H9 (cell line): ENCODE measurements at regions not wholly inside any gene's neighbourhood (a gene's known extent, or its start where the extent isn't known, plus 50 kb on each side); places are given as distances from the start of the nearest gene placed in this dataset.

ENCODE experiments used
- DNase-seq: peaks from one replicate; pipeline ENCODE4 v3.0.0-alpha.2; 2017
- H2AFZ ChIP-seq: one replicate; pipeline ENCODE4 v1.6.1; 2013; ENCODE audit warnings: mild to moderate bottlenecking, low read length, control low read depth, moderate library complexity
- H2AK5ac ChIP-seq: 2 replicates; pipeline ENCODE4 v1.6.1; 2013; ENCODE audit warnings: low read length, control low read depth, mixed read lengths; ENCODE audit not compliant: insufficient read length
- H2BK120ac ChIP-seq: one replicate; pipeline ENCODE4 v1.6.1; 2013; ENCODE audit warnings: low read depth, mild to moderate bottlenecking, low read length, control low read depth, inconsistent platforms; ENCODE audit not compliant: poor library complexity, severe bottlenecking
- H2BK12ac ChIP-seq: 2 replicates; pipeline ENCODE4 v1.6.1; 2013; ENCODE audit warnings: low read length, control low read depth, mixed read lengths, low read depth; ENCODE audit not compliant: insufficient read length
- H2BK15ac ChIP-seq: 2 replicates; pipeline ENCODE4 v1.6.1; 2013; ENCODE audit warnings: low read depth, low read length, control low read depth
- H2BK20ac ChIP-seq: one replicate; pipeline ENCODE4 v1.6.1; 2013; ENCODE audit warnings: low read depth, mild to moderate bottlenecking, low read length, control low read depth, inconsistent platforms; ENCODE audit not compliant: poor library complexity, severe bottlenecking
- H2BK5ac ChIP-seq: 2 replicates; pipeline ENCODE4 v1.6.1; 2013; ENCODE audit warnings: low read length, control low read depth, mixed read lengths; ENCODE audit not compliant: insufficient read length
- H3K14ac ChIP-seq: 2 replicates; pipeline ENCODE4 v1.6.1; 2013; ENCODE audit warnings: low read length, control low read depth; ENCODE audit not compliant: insufficient read depth
- H3K18ac ChIP-seq: 2 replicates; pipeline ENCODE4 v1.6.1; 2013; ENCODE audit warnings: low read depth, mild to moderate bottlenecking, mixed read lengths, low read length, control low read depth; ENCODE audit not compliant: insufficient read length
- H3K23ac ChIP-seq: 2 replicates; pipeline ENCODE4 v1.6.1; 2013; ENCODE audit warnings: low read length, control low read depth, mixed read lengths, low read depth; ENCODE audit not compliant: insufficient read length
- H3K23me2 ChIP-seq: 2 replicates; pipeline ENCODE4 v1.6.1; 2013; ENCODE audit warnings: low read depth, mild to moderate bottlenecking, mixed read lengths, low read length, control low read depth; ENCODE audit not compliant: insufficient read length, poor library complexity, severe bottlenecking
- H3K27ac ChIP-seq: 2 replicates; pipeline ENCODE4 v1.5.1; 2013; ENCODE audit warnings: low read length, control low read depth, mixed read lengths, low read depth; ENCODE audit not compliant: insufficient read length
- H3K27me3 ChIP-seq: 2 replicates; pipeline ENCODE4 v1.6.1; 2013; ENCODE audit warnings: low read length, control low read depth, inconsistent platforms; ENCODE audit not compliant: insufficient read depth
- H3K4ac ChIP-seq: 2 replicates; pipeline ENCODE4 v1.6.1; 2013; ENCODE audit warnings: low read depth, mild to moderate bottlenecking, control low read depth, inconsistent platforms, low read length, moderate library complexity
- H3K4me1 ChIP-seq: 2 replicates; pipeline ENCODE4 v1.6.1; 2013; ENCODE audit warnings: low read length, control low read depth, inconsistent platforms; ENCODE audit not compliant: insufficient read depth
- H3K4me2 ChIP-seq: 2 replicates; pipeline ENCODE4 v1.6.1; 2013; ENCODE audit warnings: low read length, control low read depth, mixed read lengths; ENCODE audit not compliant: insufficient read length, insufficient read depth
- H3K56ac ChIP-seq: 2 replicates; pipeline ENCODE4 v1.6.1; 2013; ENCODE audit warnings: low read depth, mild to moderate bottlenecking, mixed read lengths, low read length, control low read depth; ENCODE audit not compliant: insufficient read length
- H3K79me1 ChIP-seq: 2 replicates; pipeline ENCODE4 v1.6.1; 2013; ENCODE audit warnings: low read depth, mild to moderate bottlenecking, moderate library complexity, low read length, control low read depth, inconsistent platforms; ENCODE audit not compliant: insufficient read depth, poor library complexity, severe bottlenecking
- H3K79me2 ChIP-seq: 2 replicates; pipeline ENCODE4 v1.6.1; 2013; ENCODE audit warnings: low read length, control low read depth, inconsistent platforms; ENCODE audit not compliant: insufficient read depth
- H3K9ac ChIP-seq: 2 replicates; pipeline ENCODE4 v1.6.1; 2013; ENCODE audit warnings: low read length, control low read depth, mixed read lengths; ENCODE audit not compliant: insufficient read length; ENCODE audit errors: extremely low read depth
- H3K9me3 ChIP-seq: one replicate; pipeline ENCODE4 v1.6.1; 2013; ENCODE audit warnings: low read depth, low read length, inconsistent platforms; ENCODE audit not compliant: control insufficient read depth
- H3T11ph ChIP-seq: one replicate; pipeline ENCODE4 v1.6.1; 2013; ENCODE audit warnings: mild to moderate bottlenecking, low read length, control low read depth, inconsistent platforms
- H4K20me1 ChIP-seq: one replicate; pipeline ENCODE4 v1.6.1; 2013; ENCODE audit not compliant: control insufficient read depth, insufficient read length, insufficient read depth
- H4K5ac ChIP-seq: 2 replicates; pipeline ENCODE4 v1.6.1; 2013; ENCODE audit warnings: low read depth, mild to moderate bottlenecking, mixed read lengths, low read length, control low read depth; ENCODE audit not compliant: insufficient read length
- H4K8ac ChIP-seq: replicated peaks from 2 replicates; pipeline ENCODE4 v1.6.1; 2013; ENCODE audit warnings: low read length, control low read depth, mixed read lengths, low read depth; ENCODE audit not compliant: insufficient read length
- H4K91ac ChIP-seq: 2 replicates; pipeline ENCODE4 v1.6.1; 2013; ENCODE audit warnings: low read depth, mild to moderate bottlenecking, moderate library complexity, mixed read lengths, low read length, control low read depth; ENCODE audit not compliant: insufficient read length
- H3K27ac Mint-ChIP-seq, 3 experiments: 2 replicates in 2 of 3; 3 replicates in 1 of 3; pipeline ENCODE4 v1.8.0; 2020 to 2021; ENCODE audit warnings: mixed read lengths in 3 of 3, mild to moderate bottlenecking in 1 of 3, moderate library complexity in 1 of 3
- H3K27me3 Mint-ChIP-seq: 2 replicates; pipeline ENCODE4 v1.8.0; 2021; ENCODE audit warnings: low read depth, mild to moderate bottlenecking, moderate library complexity, mixed read lengths
- H3K36me3 Mint-ChIP-seq, 3 experiments: 2 replicates in 2 of 3; 3 replicates in 1 of 3; pipeline ENCODE4 v1.8.0; 2020 to 2021; ENCODE audit warnings: low read depth in 3 of 3, mixed read lengths in 3 of 3; ENCODE audit not compliant: insufficient read depth in 1 of 3
- H3K4me1 Mint-ChIP-seq, 2 experiments: 2 replicates each; pipeline ENCODE4 v1.8.0; 2020; ENCODE audit warnings: mixed read lengths in 2 of 2
- H3K4me3 Mint-ChIP-seq, 2 experiments: 2 replicates in 1 of 2; 3 replicates in 1 of 2; pipeline ENCODE4 v1.8.0; 2020 to 2021; ENCODE audit warnings: mild to moderate bottlenecking in 2 of 2, mixed read lengths in 2 of 2, moderate library complexity in 1 of 2
- H3K9me3 Mint-ChIP-seq, 2 experiments: 2 replicates in 1 of 2; 3 replicates in 1 of 2; pipeline ENCODE4 v1.8.0; 2020; ENCODE audit warnings: mild to moderate bottlenecking in 2 of 2, mixed read lengths in 2 of 2, moderate library complexity in 1 of 2
- WGBS: extraction: QIAGEN DNeasy Blood & Tissue Kit; methylation state at CpG from one replicate; pipeline ENCODE4 v1.1.7; 2013; ENCODE audit warnings: missing lambda C conversion rate, low lambda C conversion rate, mixed read lengths; ENCODE audit not compliant: insufficient read length; ENCODE audit errors: extremely low coverage; 5-methylcytosine and 5-hydroxymethylcytosine counted together
- TF ChIP-seq, protein P1 (sequence below): fragments of 200-600 bp; sonication (generic); conservative IDR thresholded peaks from 3 replicates; pipeline ENCODE4 v1.8.0; 2021; ENCODE audit warnings: antibody characterized with exemption, mild to moderate bottlenecking

GRCh38 chr15:25137013-25137412 lies 182.2 kb downstream of the SNRPN start:
- Histone ChIP-seq H2BK5ac (no peak overlapping the region), H3K9me3 (peaks cover 39% of the 10 kb centered on the region), H4K20me1 (no peaks in the 10 kb centered on the region), H4K8ac (no peak overlapping the region), H3K79me2 (no peaks in the 10 kb centered on the region), H3K23ac (no peak overlapping the region), H3K79me1 (no peaks in the 10 kb centered on the region), H3T11ph (no peak overlapping the region), H2BK12ac (no peak overlapping the region), H2AK5ac (no peak overlapping the region), H3K4ac (no peak overlapping the region), H3K9ac (no peak overlapping the region), H3K56ac (no peak overlapping the region), H3K4me1 (no peaks in the 10 kb centered on the region), H3K14ac (no peak overlapping the region), H2BK15ac (no peak overlapping the region), H3K4me2 (no peak overlapping the region), H2BK20ac (no peak overlapping the region), H2BK120ac (no peak overlapping the region), H3K18ac (no peak overlapping the region), H3K27me3 (no peaks in the 10 kb centered on the region), H4K91ac (no peak overlapping the region), H3K23me2 (no peaks in the 10 kb centered on the region), H3K27ac (no peak overlapping the region), H2AFZ (no peak overlapping the region), H4K5ac (no peak overlapping the region)
- DNase-seq, result no peak
- Mint-ChIP-seq H3K36me3 (peaks cover 0 to 9% (median 2%) of the 10 kb centered on the region in 3 experiments; a peak in 3 of 7 replicates), H3K27me3 (peaks cover 7% of the 10 kb centered on the region), H3K4me3 (no peak overlapping the region), H3K9me3 (peaks cover 57 to 64% of the 10 kb centered on the region in 2 experiments), H3K27ac (0 out of 7 replicates have a peak overlapping the region, but pooled peaks of 1 of the 3 experiments have one; percentile 41), H3K4me1 (peaks cover 0 to 2% of the 10 kb centered on the region in 2 experiments; a peak in 1 of 4 replicates)
- WGBS, result no CpG with 5 or more reads among the region's 5 CpGs
- TF ChIP-seq, protein P1, sequence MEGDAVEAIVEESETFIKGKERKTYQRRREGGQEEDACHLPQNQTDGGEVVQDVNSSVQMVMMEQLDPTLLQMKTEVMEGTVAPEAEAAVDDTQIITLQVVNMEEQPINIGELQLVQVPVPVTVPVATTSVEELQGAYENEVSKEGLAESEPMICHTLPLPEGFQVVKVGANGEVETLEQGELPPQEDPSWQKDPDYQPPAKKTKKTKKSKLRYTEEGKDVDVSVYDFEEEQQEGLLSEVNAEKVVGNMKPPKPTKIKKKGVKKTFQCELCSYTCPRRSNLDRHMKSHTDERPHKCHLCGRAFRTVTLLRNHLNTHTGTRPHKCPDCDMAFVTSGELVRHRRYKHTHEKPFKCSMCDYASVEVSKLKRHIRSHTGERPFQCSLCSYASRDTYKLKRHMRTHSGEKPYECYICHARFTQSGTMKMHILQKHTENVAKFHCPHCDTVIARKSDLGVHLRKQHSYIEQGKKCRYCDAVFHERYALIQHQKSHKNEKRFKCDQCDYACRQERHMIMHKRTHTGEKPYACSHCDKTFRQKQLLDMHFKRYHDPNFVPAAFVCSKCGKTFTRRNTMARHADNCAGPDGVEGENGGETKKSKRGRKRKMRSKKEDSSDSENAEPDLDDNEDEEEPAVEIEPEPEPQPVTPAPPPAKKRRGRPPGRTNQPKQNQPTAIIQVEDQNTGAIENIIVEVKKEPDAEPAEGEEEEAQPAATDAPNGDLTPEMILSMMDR, result no peak
